GM13976 (cell line): ENCODE measurements at regions not wholly inside any gene's neighbourhood (a gene's known extent, or its start where the extent isn't known, plus 50 kb on each side); places are given as distances from the start of the nearest gene placed in this dataset.

ENCODE experiments used
- DNase-seq: peaks from one replicate; pipeline ENCODE4 v3.0.0; 2012; ENCODE audit warnings: low spot score
- in situ Hi-C: fragments of 300-500 bp; cut with MboI; formaldehyde crosslinking; loops from one replicate; pipeline ENCODE4 v1.12.0; 2022; ENCODE audit warnings: low sequenced_read_pairs, mixed read lengths, inconsistent platforms; ENCODE audit not compliant: unreplicated experiment
- TF ChIP-seq, protein P1 (sequence below): IDR thresholded peaks from 2 replicates; pipeline ENCODE4 v1.5.1; 2012; ENCODE audit warnings: borderline replicate concordance, mild to moderate bottlenecking; ENCODE audit not compliant: insufficient read depth; ENCODE audit errors: extremely low read depth, missing control alignments, control extremely low read depth

DNA sequence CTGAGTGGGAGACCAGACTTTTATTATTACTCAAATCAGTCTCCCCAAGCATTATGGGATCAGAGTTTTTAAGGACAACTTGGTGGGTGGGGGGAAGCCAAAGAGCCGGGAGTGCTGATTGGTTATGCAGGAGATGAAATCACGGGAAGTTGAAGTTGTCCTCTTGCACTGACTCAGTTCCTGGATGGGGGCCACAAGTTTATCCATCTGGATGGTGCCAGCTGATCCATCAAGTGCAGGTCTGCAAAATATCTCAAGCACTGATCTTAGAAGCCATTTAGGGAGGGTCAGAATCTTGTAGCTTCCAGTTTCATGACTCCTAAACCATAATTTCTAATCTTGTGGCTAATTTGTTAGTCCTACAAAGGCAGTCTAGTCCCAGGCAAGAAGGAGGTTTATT is 53.5 kb upstream of the LMO1 start:
- TF ChIP-seq, protein P1, sequence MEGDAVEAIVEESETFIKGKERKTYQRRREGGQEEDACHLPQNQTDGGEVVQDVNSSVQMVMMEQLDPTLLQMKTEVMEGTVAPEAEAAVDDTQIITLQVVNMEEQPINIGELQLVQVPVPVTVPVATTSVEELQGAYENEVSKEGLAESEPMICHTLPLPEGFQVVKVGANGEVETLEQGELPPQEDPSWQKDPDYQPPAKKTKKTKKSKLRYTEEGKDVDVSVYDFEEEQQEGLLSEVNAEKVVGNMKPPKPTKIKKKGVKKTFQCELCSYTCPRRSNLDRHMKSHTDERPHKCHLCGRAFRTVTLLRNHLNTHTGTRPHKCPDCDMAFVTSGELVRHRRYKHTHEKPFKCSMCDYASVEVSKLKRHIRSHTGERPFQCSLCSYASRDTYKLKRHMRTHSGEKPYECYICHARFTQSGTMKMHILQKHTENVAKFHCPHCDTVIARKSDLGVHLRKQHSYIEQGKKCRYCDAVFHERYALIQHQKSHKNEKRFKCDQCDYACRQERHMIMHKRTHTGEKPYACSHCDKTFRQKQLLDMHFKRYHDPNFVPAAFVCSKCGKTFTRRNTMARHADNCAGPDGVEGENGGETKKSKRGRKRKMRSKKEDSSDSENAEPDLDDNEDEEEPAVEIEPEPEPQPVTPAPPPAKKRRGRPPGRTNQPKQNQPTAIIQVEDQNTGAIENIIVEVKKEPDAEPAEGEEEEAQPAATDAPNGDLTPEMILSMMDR: no peak
- in situ Hi-C loops: no loop called here
- DNase-seq: no peak

DNA sequence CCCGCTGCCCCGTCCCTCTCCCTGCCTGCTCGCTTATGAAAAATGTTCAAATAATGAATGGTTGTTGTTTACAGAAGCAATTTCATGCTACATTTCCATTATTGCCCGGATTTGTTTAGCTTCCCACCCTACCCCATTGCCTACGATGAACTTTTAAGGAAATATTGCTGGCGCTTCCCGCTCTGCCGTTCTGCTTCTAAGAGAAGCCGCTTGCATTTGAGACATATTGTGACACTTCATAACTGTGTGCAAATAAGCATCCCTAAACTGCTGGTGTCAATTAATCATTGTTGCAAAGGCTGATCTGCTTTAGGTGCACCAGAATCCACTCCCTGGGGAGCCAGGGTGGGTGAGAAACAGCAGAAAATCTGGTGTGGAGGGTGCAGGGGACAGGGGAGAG is 52.3 kb upstream of the LMO1 start:
- in situ Hi-C loops: no loop called here
- TF ChIP-seq, protein P1: no peak
- DNase-seq: no peak

DNA sequence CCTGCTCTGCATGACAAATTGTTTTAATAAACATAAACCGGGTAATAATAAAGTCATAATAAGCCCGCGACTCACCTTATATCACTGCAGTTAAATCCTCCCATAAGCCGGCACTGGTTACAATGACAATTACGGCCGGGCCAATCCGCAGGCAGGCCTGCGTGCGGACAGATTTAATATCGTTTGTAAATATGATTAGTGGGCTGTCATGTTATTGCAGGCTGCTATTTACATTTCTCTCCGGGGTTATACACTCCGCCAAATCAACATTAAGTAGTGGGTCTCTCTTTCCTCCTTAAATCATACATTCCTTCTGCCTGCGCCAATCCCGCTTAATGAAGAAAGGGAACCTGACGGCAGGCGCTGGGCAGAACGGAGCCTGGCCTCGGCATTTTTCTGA is 51.8 kb upstream of the LMO1 start:
- in situ Hi-C loops: no loop called here
- TF ChIP-seq, protein P1: no peak
- DNase-seq: no peak

DNA sequence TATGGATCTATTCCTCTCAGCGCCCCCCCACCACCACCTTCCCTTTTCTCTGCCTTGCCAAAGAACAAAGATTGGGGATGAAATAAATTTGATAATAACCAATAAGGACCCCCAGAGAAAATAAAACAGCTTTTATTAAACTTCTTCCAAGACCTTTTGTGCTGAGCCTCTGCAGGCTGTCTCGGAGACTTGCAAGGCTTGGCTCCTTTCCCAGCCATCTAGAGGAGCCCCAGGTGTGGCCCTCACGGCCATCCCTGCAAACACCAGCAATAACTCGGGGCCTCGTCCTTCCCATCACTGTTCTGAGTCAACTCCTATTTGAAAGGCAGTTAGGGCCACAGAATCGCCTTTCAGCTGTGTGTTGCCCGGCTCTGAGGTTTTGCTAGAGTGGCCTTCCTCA is 51.2 kb upstream of the LMO1 start:
- no peak for DNase-seq
- in situ Hi-C loops: no loop called here
- TF ChIP-seq, protein P1: no peak

DNA sequence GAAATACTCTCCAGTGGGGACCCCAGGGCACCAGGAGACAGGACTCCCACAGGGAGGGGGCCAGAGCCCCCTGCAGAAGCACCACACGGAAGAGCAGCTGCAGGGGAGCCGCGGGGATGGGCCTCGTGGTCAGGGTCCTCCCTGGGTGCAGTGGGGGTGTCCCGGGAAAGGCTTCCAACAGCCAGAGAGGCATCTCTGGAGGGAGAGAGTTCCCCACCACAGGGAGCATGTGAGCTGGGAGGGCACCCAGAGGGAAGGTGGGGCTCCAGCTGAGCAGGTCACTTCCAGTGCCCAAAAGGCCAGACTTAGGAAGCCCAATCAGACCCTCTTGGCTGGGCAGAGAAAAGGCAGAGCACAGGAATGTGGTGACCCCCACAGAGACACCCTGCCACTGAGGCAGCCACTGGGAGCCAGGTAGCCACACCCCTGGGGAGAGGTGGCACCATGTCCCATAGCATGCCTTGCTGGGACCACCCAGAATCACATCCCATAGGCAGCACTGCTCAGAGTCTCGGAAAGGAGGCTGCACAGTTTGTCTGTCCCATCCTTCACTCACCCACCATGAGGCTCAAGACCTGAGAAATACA is 49.9 kb upstream of the LMO1 start:
- no peak for DNase-seq
- in situ Hi-C loops: no loop called here
- TF ChIP-seq, protein P1: no peak
